ENCODE measurements at regions not wholly inside any gene's neighbourhood (a gene's known extent, or its start where the extent isn't known, plus 50 kb on each side); places are given as distances from the start of the nearest gene placed in this dataset.

- TF ChIP-seq CTCF (IDR thresholded peaks at IDR 0.05; ENCODE audit: insufficient read depth, low read length, poor library complexity, severe bottlenecking) (no peak), EZH2phosphoT487 (conservative IDR thresholded peaks at IDR 0.05; ENCODE audit: low read length) (no peak)
These were observed 96.1 kb upstream of the GRIK3 start for GRCh38 chr1:37130221-37130948.

Data from SU-DHL-6 (cell line).